WERI-Rb-1 (cell line): ENCODE measurements at regions not wholly inside any gene's neighbourhood (a gene's known extent, or its start where the extent isn't known, plus 50 kb on each side); places are given as distances from the start of the nearest gene placed in this dataset.

Experiments
- DNase-seq: peaks from one replicate; pipeline ENCODE4 v3.0.0-alpha.2; 2020
- H3K27ac ChIP-seq: fragments of 250-450 bp; sonication (Bioruptor Pico); 2 replicates; pipeline ENCODE4 v1.5.1; 2020; ENCODE audit warnings: mild to moderate bottlenecking, moderate library complexity
- H3K27me3 ChIP-seq: fragments of 250-450 bp; sonication (Bioruptor Pico); 2 replicates; pipeline ENCODE4 v1.5.1; 2021; ENCODE audit warnings: mild to moderate bottlenecking, low read depth, moderate library complexity; ENCODE audit not compliant: insufficient read depth, severe bottlenecking
- H3K36me3 ChIP-seq: fragments of 250-450 bp; sonication (Bioruptor Pico); 2 replicates; pipeline ENCODE4 v1.5.1; 2020; ENCODE audit warnings: mild to moderate bottlenecking, moderate library complexity
- H3K4me3 ChIP-seq: 2 replicates; pipeline ENCODE4 v1.5.1; 2011; ENCODE audit warnings: low read depth, mild to moderate bottlenecking, control low read depth, low read length
- H3K9me3 ChIP-seq: fragments of 250-450 bp; sonication (Bioruptor Pico); 2 replicates; pipeline ENCODE4 v1.5.1; 2021; ENCODE audit warnings: mild to moderate bottlenecking, moderate library complexity; ENCODE audit not compliant: severe bottlenecking
- TF ChIP-seq, protein P1 (sequence below): IDR thresholded peaks from 2 replicates; pipeline ENCODE4 v1.5.1; 2011; ENCODE audit warnings: low read depth, mild to moderate bottlenecking, control low read depth, inconsistent platforms, low read length

DNA sequence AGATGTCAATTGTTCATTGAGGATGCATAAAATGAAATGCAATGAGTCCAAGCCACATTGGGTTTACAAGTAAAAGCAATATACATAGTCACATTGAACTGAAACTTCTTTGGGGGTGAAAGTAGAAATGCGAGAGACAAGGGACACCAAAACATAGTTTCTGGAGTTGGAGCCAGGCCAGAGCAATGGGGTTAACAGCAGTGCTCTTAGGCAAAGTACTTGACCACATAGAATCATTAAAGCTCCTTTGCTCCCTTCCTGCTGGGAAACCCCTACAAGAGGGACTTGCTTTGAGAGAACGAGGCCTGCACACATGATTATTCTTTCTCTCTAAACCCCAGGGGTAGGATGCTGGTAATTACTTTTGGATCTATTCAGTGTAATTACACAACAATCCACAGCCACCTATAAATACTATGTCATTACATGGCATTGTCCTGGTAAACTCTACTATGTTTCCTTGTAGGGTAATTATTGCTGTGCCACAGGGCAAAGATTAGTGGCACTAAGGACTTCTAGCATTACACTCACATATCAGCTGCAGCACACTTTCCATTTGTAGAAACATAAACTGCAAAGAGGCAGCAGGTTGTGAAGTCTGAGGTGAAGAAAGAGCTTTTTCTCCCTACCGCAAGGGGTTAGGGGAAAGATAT lies 421.6 kb upstream of the PBX1 start:
- Histone ChIP-seq H3K36me3 (no peaks in the 10 kb centered on the region), H3K27ac (no peak overlapping the region), H3K4me3 (no peak overlapping the region), H3K9me3 (peaks cover 2% of the 10 kb centered on the region), H3K27me3 (no peaks in the 10 kb centered on the region)
- TF ChIP-seq, protein P1, sequence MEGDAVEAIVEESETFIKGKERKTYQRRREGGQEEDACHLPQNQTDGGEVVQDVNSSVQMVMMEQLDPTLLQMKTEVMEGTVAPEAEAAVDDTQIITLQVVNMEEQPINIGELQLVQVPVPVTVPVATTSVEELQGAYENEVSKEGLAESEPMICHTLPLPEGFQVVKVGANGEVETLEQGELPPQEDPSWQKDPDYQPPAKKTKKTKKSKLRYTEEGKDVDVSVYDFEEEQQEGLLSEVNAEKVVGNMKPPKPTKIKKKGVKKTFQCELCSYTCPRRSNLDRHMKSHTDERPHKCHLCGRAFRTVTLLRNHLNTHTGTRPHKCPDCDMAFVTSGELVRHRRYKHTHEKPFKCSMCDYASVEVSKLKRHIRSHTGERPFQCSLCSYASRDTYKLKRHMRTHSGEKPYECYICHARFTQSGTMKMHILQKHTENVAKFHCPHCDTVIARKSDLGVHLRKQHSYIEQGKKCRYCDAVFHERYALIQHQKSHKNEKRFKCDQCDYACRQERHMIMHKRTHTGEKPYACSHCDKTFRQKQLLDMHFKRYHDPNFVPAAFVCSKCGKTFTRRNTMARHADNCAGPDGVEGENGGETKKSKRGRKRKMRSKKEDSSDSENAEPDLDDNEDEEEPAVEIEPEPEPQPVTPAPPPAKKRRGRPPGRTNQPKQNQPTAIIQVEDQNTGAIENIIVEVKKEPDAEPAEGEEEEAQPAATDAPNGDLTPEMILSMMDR = no peak
- no peak for DNase-seq

DNA sequence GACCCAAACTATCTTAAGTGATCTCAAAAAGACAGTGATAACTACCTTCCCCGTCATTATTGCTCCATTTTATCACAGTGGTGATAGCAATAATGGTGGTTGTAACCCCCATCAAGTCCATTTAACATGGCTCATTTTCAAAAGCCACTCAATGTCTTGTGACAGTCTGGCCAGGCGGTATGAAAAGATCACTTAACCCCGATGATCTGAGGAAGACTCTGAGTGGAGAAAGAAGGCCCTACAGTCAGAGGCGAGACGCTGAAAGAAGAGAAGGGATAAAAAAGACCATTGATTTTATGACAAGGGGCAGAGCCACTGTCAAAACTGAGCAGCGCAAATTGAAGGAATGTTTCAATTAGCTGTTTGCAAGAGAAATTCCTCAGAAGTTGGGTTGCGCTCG lies 417.2 kb upstream of the PBX1 start:
- no peak overlapping the region for H3K4me3 ChIP-seq
- H3K27me3 ChIP-seq = no peaks in the 10 kb centered on the region
- TF ChIP-seq, protein P1 = no peak
- no peak for DNase-seq
- H3K9me3 ChIP-seq = no peaks in the 10 kb centered on the region
- no peaks in the 10 kb centered on the region for H3K36me3 ChIP-seq
- no peak overlapping the region for H3K27ac ChIP-seq

DNA sequence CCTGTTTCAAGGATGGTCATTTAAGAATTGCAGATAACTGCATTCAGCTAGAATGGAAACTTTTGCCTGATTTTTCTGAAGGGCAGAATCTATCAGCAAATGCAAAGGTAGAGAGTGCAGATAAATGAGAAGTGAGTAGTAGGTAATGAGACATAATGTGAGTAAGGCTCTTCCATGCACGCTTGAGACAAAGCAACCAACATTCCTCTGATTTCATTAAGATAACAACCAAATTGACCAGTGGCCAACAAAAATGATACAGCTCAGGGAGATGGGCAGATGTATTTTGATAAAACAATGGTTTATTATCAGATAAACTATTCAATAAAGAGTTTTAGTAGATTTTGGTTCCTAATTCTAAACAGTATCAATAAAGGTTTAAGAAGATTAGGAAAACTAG lies 404.4 kb upstream of the PBX1 start:
- no peaks in the 10 kb centered on the region for H3K36me3 ChIP-seq
- H3K27me3 ChIP-seq = no peaks in the 10 kb centered on the region
- H3K4me3 ChIP-seq = no peak overlapping the region
- H3K9me3 ChIP-seq = no peaks in the 10 kb centered on the region
- no peak overlapping the region for H3K27ac ChIP-seq
- no peak for DNase-seq
- TF ChIP-seq, protein P1 = no peak

DNA sequence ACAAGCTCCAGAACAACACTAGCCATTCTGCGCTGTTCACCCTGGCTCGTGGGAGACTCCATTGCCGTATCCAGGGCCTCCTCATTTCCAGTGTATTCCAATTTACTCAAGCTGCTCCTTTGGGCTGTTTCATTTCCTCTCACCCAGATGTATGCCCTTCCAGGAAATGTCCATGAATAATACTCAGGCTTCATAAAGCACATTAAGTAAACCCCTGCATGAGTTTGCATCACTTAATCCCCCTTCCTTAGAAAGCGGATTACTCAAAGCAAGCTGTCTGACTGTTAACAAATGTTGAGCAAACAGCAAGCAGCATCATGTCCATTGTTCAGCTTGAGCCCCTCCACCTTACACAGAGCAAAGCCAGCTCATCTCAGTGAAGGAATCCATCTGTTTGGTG lies 403.6 kb upstream of the PBX1 start:
- Histone ChIP-seq H3K36me3 (no peaks in the 10 kb centered on the region), H3K4me3 (no peak overlapping the region), H3K27ac (peak overlapping the region; percentile 4; the same call in 1 of the 2 replicates), H3K27me3 (no peaks in the 10 kb centered on the region), H3K9me3 (no peaks in the 10 kb centered on the region)
- DNase-seq = peak; percentile 78
- TF ChIP-seq, protein P1 = no peak

DNA sequence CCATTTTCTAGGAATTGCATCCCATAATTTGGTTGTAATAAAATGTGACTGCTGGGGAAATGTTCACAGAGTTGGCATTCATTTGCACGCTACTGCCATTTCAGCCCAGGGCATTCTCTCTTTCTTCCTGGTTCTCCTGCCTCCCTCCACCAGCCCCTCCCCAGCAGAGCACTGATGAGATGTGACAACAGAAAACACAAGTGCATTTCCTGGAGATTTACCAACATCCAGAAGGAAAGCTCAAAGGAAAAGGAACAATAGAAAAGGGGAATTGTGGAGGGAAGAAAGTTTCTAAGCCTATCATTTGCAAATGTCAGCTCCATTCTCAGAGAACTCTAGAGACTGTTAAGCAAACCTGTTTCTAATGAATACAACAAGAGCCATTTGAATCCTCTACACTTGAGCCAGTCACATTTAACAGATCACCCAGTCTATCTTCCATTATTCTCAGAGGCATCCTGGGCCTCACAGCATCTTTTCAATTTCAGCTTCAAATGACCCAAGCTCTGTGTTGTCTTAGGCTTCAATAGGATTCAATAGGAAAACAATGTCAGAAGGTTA lies 395.6 kb upstream of the PBX1 start:
- DNase-seq = no peak
- H3K27me3 ChIP-seq = no peaks in the 10 kb centered on the region

More for the DNA sequence above, 395.6 kb upstream of the PBX1 start:
- TF ChIP-seq, protein P1 = no peak
- Histone ChIP-seq H3K36me3 (no peaks in the 10 kb centered on the region), H3K27ac (no peak overlapping the region), H3K4me3 (no peak overlapping the region), H3K9me3 (no peaks in the 10 kb centered on the region)
